ENCODE measurements at regions not wholly inside any gene's neighbourhood (a gene's known extent, or its start where the extent isn't known, plus 50 kb on each side); places are given as distances from the start of the nearest gene placed in this dataset.
"Not testable (repeated sequence)": the region's sequence is repeated elsewhere in the genome, so short reads cannot be mapped to it uniquely, and the experiment has no call there.

- H3K4me3 Mint-ChIP-seq: no peak overlapping the region
- H3K4me1 Mint-ChIP-seq: no peaks in the 10 kb centered on the region
- no peaks in the 10 kb centered on the region for H3K27me3 Mint-ChIP-seq
- DNase-seq: no peak
- H3K27ac Mint-ChIP-seq: no peak overlapping the region
- intact Hi-C loops (cut with micrococcal nuclease): no loop called here
- H3K36me3 Mint-ChIP-seq (ENCODE audit: low read depth): no peaks in the 10 kb centered on the region
- H3K9me3 Mint-ChIP-seq: no peaks in the 10 kb centered on the region
Measured at GRCh38 chr7:156378806-156379205, 261.8 kb upstream of the RNF32 start.

DNA sequence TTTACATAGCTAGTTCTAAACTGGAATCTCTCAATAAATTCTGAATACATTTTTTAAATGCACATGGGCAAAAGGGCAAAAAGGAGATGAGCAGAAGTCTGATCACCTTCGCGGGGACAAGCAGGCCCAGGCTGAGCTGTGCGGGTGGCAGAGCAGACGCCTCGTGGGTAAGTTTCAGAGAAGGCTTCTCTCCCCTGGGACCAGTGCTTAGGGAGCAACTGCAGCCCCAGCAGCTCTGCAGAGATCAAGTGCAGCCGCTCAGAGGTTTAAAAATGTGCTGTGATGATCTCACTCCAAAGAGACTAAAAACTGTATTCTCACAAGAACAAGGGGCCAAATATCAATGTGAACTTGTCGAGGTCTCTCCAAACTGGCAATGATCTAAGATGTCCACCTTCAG is 264.3 kb upstream of the RNF32 start:
- intact Hi-C loops (cut with micrococcal nuclease): no loop called here
- no peak overlapping the region for H3K4me3 Mint-ChIP-seq
- no peaks in the 10 kb centered on the region for H3K27me3 Mint-ChIP-seq
- no peak for DNase-seq
- H3K36me3 Mint-ChIP-seq (ENCODE audit: low read depth): no peaks in the 10 kb centered on the region
- H3K9me3 Mint-ChIP-seq: no peaks in the 10 kb centered on the region
- no peak overlapping the region for H3K27ac Mint-ChIP-seq
- no peaks in the 10 kb centered on the region for H3K4me1 Mint-ChIP-seq

GRCh38 chr7:156374335-156374734 is 266.2 kb upstream of the RNF32 start:
- intact Hi-C loops (cut with micrococcal nuclease): no loop called here

DNA sequence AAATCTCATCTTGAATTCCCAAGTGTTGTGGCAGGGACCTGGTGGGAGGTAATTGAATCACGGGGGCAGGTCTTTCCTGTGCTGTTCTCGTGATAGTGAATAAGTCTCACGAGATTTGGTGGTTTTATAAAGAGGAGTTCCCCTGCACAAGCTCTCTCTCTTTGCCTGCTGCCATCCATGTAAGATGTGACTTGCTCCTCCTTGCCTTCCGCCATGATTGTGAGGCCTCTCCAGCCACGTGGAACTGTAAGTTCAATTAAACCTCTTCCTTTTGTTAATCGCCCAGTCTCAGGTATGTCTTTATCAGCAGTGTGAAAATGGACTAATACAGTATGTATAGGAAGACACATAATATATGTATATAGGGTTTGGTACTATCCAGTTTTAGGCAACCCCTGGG is 270.6 kb upstream of the RNF32 start:
- DNase-seq; H3K36me3 Mint-ChIP-seq (ENCODE audit: low read depth); H3K9me3 Mint-ChIP-seq; H3K27me3 Mint-ChIP-seq; H3K27ac Mint-ChIP-seq; intact Hi-C loops (cut with micrococcal nuclease); H3K4me1 Mint-ChIP-seq; H3K4me3 Mint-ChIP-seq: not testable (repeated sequence)

More at GRCh38 chr7:156374335-156374734, 266.2 kb upstream of the RNF32 start:
- Mint-ChIP-seq H3K27ac (no peak overlapping the region), H3K4me1 (no peaks in the 10 kb centered on the region), H3K36me3 (ENCODE audit: low read depth) (no peaks in the 10 kb centered on the region), H3K9me3 (no peaks in the 10 kb centered on the region), H3K27me3 (peaks cover 1% of the 10 kb centered on the region), H3K4me3 (no peak overlapping the region)
- DNase-seq: no peak

DNA sequence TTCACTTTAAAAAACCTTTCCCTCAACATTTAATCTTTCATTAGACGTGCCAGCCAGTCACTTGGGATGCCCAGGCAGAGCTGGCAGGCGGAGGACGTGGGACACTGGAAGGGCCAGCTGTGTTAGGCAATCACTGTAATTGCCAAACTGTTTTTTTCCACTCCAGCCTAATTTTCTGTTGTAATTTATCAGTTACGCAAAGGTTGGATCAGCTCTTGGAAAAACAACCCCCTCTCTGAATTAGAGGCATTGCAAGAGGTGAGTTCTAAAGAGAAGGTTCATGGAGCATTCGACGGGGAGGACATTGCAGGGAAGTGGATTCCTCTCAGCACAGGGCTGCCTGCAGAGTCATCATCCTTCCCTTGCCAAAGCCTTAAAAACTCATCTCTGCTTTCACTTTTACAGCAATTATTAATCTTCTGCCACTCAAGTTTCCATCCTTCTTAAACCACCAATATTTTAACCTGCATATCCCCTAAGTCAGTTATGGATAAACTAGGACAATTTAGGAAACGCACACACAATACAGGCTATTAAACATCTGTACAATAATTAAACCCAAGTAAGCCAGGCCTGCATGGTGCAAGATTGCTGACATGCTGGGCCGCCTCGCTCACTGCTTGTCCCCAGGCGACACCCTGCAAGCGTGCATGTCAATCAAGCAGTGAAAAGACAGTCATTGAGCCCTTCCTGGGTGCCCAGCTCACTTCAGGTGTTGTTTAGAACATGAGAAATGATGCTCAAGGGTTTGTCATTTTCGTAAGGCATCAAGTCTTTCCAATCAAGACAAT is 272.3 kb upstream of the RNF32 start:
- intact Hi-C loops (cut with micrococcal nuclease): no loop called here
- H3K4me3 Mint-ChIP-seq: no peak overlapping the region
- no peak overlapping the region for H3K27ac Mint-ChIP-seq
- DNase-seq: no peak
- peaks cover 1% of the 10 kb centered on the region for H3K27me3 Mint-ChIP-seq
- no peaks in the 10 kb centered on the region for H3K9me3 Mint-ChIP-seq
- no peaks in the 10 kb centered on the region for H3K4me1 Mint-ChIP-seq
- no peaks in the 10 kb centered on the region for H3K36me3 Mint-ChIP-seq (ENCODE audit: low read depth)

GRCh38 chr7:156363751-156364150 is 276.8 kb upstream of the RNF32 start:
- Mint-ChIP-seq H3K9me3 (no peaks in the 10 kb centered on the region), H3K4me3 (no peak overlapping the region), H3K4me1 (no peaks in the 10 kb centered on the region), H3K27me3 (no peaks in the 10 kb centered on the region), H3K27ac (no peak overlapping the region), H3K36me3 (ENCODE audit: low read depth) (no peaks in the 10 kb centered on the region)
- DNase-seq: no peak
- intact Hi-C loops (cut with micrococcal nuclease): no loop called here

DNA sequence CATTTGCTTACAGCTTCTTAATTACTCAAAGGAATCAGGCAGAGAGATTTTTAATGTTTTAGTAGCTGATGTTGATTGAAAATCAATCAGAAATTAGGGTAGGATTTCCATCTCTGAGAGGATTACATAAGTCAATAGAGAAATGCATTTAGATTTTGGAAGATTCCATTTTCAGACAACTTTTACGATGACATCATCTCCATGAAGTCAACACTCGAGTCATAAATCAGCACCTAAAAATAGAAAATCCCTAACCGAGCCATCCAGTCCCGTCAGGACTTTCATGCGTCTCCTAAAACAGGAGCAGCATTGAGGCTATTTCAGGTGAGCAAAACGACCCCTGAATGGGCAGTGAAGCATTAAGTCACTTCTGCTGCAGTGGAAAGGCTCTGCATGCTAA is 279.7 kb upstream of the RNF32 start:
- no peaks in the 10 kb centered on the region for H3K36me3 Mint-ChIP-seq (ENCODE audit: low read depth)
- no peak for DNase-seq
- H3K9me3 Mint-ChIP-seq: no peaks in the 10 kb centered on the region
- H3K4me3 Mint-ChIP-seq: no peak overlapping the region
- H3K27ac Mint-ChIP-seq: no peak overlapping the region
- no peaks in the 10 kb centered on the region for H3K4me1 Mint-ChIP-seq
- no peaks in the 10 kb centered on the region for H3K27me3 Mint-ChIP-seq
- intact Hi-C loops (cut with micrococcal nuclease): no loop called here

- no peak overlapping the region for H3K4me3 Mint-ChIP-seq
- H3K4me1 Mint-ChIP-seq: no peaks in the 10 kb centered on the region
- H3K27ac Mint-ChIP-seq: no peak overlapping the region
- no peak for DNase-seq
- H3K36me3 Mint-ChIP-seq (ENCODE audit: low read depth): no peaks in the 10 kb centered on the region
- no peaks in the 10 kb centered on the region for H3K9me3 Mint-ChIP-seq
- H3K27me3 Mint-ChIP-seq: no peaks in the 10 kb centered on the region
- intact Hi-C loops (cut with micrococcal nuclease): no loop called here
Measured at GRCh38 chr7:156356551-156356950, 284.0 kb upstream of the RNF32 start.

- DNase-seq: no peak
- H3K27ac Mint-ChIP-seq: no peak overlapping the region
- no peaks in the 10 kb centered on the region for H3K9me3 Mint-ChIP-seq
- H3K27me3 Mint-ChIP-seq: no peaks in the 10 kb centered on the region
- intact Hi-C loops (cut with micrococcal nuclease): no loop called here
- no peak overlapping the region for H3K4me3 Mint-ChIP-seq
- H3K36me3 Mint-ChIP-seq (ENCODE audit: low read depth): no peaks in the 10 kb centered on the region
- no peaks in the 10 kb centered on the region for H3K4me1 Mint-ChIP-seq
Measured at GRCh38 chr7:156353352-156353751, 287.2 kb upstream of the RNF32 start.

DNA sequence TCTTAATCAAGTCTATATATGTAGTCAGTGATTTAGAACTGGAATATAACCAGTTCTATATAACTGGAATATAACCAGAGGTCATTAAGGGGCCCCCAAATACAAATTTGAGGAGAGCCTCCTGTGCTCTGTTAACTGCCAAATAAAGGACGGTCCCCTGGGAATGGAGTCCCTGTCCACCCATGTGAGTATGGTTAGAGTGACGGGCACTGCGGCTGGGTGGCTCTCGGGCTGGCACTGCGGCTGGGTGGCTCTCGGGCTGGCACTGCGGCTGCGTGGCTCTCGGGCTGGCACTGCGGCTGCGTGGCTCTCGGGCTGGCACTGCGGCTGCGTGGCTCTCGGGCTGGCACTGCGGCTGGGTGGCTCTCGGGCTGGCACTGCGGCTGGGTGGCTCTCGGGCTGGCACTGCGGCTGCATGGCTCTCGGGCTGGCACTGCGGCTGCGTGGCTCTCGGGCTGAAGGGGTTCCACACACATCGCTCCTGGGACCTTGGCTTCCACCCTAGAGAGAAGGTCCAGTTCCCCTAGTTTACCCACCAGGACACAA is 292.8 kb upstream of the RNF32 start:
- not testable (repeated sequence) for DNase-seq, H3K4me3 Mint-ChIP-seq, H3K27ac Mint-ChIP-seq

GRCh38 chr7:156347132-156347531 is 293.4 kb upstream of the RNF32 start:
- no peaks in the 10 kb centered on the region for H3K4me1 Mint-ChIP-seq
- intact Hi-C loops (cut with micrococcal nuclease): no loop called here
- no peaks in the 10 kb centered on the region for H3K9me3 Mint-ChIP-seq
- H3K27me3 Mint-ChIP-seq: no peaks in the 10 kb centered on the region
- no peak for DNase-seq
- H3K27ac Mint-ChIP-seq: no peak overlapping the region
- H3K4me3 Mint-ChIP-seq: no peak overlapping the region
- no peaks in the 10 kb centered on the region for H3K36me3 Mint-ChIP-seq (ENCODE audit: low read depth)

More for the DNA sequence above, 292.8 kb upstream of the RNF32 start:
- H3K27me3 Mint-ChIP-seq; H3K4me1 Mint-ChIP-seq; intact Hi-C loops (cut with micrococcal nuclease); H3K36me3 Mint-ChIP-seq (ENCODE audit: low read depth); H3K9me3 Mint-ChIP-seq: not testable (repeated sequence)

DNA sequence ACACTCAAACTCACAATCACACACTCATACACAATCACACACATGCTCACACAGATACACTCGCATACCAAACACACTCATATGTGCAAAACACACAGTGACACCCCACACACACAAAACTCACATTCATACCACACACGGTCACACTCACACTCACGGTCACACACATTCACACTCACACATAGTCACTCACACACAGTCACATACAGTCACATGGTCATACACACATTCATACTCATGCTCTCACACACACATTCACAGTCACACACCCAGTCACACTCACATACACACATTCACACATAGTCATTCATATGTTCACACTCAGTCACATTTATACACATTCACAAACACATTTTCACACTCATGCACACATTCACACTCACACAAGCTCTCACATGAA is 296.0 kb upstream of the RNF32 start:
- Mint-ChIP-seq H3K9me3 (no peaks in the 10 kb centered on the region), H3K36me3 (ENCODE audit: low read depth) (no peaks in the 10 kb centered on the region), H3K27ac (no peak overlapping the region), H3K27me3 (no peaks in the 10 kb centered on the region), H3K4me1 (no peaks in the 10 kb centered on the region), H3K4me3 (no peak overlapping the region)
- intact Hi-C loops (cut with micrococcal nuclease): no loop called here
- DNase-seq: no peak

DNA sequence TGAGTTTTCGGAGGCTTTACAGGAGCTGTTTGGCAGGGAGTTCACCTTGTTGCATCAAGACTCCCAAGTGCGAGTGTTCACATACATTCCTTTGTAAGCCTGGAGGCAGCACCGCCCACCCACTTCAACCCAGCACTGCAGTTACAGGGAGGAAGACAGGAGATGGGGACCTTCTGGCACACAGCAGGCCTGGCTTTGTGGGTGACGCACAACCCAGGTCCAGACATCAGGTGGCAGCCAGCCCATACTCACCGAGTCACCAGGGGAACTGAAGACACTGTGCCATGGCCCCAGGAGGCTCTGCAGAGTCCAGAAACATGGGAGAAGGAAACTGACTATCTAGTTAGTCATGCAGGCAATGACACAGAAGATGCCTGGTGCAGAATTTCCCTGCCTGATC is 305.9 kb upstream of the RNF32 start:
- Mint-ChIP-seq H3K4me3 (no peak overlapping the region), H3K4me1 (no peaks in the 10 kb centered on the region), H3K27ac (no peak overlapping the region), H3K9me3 (peaks cover 6% of the 10 kb centered on the region), H3K36me3 (ENCODE audit: low read depth) (no peaks in the 10 kb centered on the region), H3K27me3 (peaks cover 7% of the 10 kb centered on the region)
- no peak for DNase-seq
- intact Hi-C loops (cut with micrococcal nuclease): no loop called here

DNA sequence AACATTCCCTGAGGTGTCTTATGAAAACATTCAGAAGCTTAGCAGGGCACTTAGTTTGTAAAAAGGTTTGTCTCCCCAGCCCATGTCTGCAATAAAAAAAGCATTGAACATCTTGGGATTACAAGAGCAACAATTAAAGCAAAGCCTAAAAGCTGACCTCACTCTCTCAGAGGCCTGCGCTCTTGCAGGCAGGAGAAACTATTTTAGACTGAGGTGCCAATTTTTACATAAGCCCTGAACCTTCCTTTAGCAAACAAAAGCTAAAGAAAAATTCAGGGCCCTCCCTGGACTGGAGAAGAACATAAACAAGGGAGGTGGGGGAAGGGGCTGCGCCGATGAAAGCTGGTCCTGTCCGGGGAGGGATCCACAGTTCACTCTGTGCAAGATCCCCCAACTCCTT is 312.7 kb upstream of the RNF32 start:
- H3K27me3 Mint-ChIP-seq: no peaks in the 10 kb centered on the region

DNA sequence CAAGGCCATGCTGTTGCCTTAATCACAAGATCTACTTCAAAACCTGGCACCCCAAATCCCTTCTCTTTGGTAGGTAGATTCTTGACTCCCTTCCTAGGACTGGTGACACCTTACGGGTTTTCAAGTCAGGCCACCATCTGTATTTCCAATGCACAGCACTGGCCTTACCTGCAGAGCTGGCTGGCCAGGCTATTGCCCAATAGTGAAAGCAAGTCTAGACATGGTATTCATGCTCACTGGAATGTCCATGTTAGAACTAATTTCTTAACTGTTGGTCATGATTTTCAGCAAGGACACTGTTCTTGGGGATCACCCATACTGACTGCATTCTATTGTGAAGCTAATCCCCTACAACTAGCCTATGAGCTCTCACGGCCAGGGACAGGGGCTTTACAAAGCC is 313.1 kb upstream of the RNF32 start:
- H3K27me3 Mint-ChIP-seq: no peaks in the 10 kb centered on the region
- H3K27ac Mint-ChIP-seq: no peak overlapping the region
- DNase-seq: no peak
- H3K9me3 Mint-ChIP-seq: peaks cover 6% of the 10 kb centered on the region
- H3K4me3 Mint-ChIP-seq: no peak overlapping the region
- H3K36me3 Mint-ChIP-seq (ENCODE audit: low read depth): no peaks in the 10 kb centered on the region
- no peaks in the 10 kb centered on the region for H3K4me1 Mint-ChIP-seq
- intact Hi-C loops (cut with micrococcal nuclease): no loop called here

More for the DNA sequence above, 312.7 kb upstream of the RNF32 start:
- H3K9me3 Mint-ChIP-seq: peaks cover 6% of the 10 kb centered on the region
- H3K4me3 Mint-ChIP-seq: no peak overlapping the region
- no peak for DNase-seq
- intact Hi-C loops (cut with micrococcal nuclease): no loop called here
- no peaks in the 10 kb centered on the region for H3K36me3 Mint-ChIP-seq (ENCODE audit: low read depth)
- H3K4me1 Mint-ChIP-seq: no peaks in the 10 kb centered on the region
- H3K27ac Mint-ChIP-seq: no peak overlapping the region
